ENCODE measurements at regions not wholly inside any gene's neighbourhood (a gene's known extent, or its start where the extent isn't known, plus 50 kb on each side); places are given as distances from the start of the nearest gene placed in this dataset.

DNA sequence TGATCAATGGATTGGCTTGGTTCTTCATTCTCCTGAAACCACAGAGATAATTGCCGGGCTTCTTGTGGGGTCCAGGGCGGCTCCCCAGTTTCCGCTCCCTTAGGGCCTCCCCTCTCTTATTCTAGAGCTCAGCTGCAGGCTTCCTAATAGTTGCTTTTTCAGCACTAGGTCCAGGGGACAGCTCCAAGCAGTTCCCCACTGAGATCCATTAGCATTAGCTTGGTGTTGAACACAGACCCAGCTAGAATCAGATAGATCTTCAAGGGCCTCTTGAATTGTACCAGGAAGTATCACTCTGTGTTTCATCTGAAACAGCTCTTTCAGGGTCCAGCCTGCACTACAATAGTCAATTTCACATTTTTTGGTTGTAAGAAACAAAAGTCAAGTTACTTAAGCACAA is 238.7 kb downstream of the SEC23IP start:
- POLR2A ChIA-PET (ENCODE audit: low non-redundant PET), result no interaction called here
- Histone ChIP-seq H3K27me3 (replicated peaks; ENCODE audit: insufficient read depth, low read depth, low read length, poor library complexity) (peaks cover 33% of the 10 kb centered on the region), H3K4me1 (ENCODE audit: insufficient read depth, low read length, poor library complexity, severe bottlenecking) (no peaks in the 10 kb centered on the region), H3K4me3 (ENCODE audit: low read depth, low read length, poor library complexity, severe bottlenecking) (no peak overlapping the region), H3K27ac (ENCODE audit: low read depth, low read length, poor library complexity, severe bottlenecking) (no peak overlapping the region), H3K9me3 (ENCODE audit: low read depth, low read length, poor library complexity, severe bottlenecking) (no peaks in the 10 kb centered on the region), H3K36me3 (ENCODE audit: insufficient read depth, low read length, poor library complexity, severe bottlenecking) (no peaks in the 10 kb centered on the region)
- intact Hi-C loops (cut with micrococcal nuclease; ENCODE audit: unreplicated experiment), result no loop called here
- no peak for TF ChIP-seq EZH2 (IDR thresholded peaks at IDR 0.05; ENCODE audit: borderline replicate concordance, low read depth, low read length, poor library complexity, severe bottlenecking)
- TF ChIP-seq, protein P1, sequence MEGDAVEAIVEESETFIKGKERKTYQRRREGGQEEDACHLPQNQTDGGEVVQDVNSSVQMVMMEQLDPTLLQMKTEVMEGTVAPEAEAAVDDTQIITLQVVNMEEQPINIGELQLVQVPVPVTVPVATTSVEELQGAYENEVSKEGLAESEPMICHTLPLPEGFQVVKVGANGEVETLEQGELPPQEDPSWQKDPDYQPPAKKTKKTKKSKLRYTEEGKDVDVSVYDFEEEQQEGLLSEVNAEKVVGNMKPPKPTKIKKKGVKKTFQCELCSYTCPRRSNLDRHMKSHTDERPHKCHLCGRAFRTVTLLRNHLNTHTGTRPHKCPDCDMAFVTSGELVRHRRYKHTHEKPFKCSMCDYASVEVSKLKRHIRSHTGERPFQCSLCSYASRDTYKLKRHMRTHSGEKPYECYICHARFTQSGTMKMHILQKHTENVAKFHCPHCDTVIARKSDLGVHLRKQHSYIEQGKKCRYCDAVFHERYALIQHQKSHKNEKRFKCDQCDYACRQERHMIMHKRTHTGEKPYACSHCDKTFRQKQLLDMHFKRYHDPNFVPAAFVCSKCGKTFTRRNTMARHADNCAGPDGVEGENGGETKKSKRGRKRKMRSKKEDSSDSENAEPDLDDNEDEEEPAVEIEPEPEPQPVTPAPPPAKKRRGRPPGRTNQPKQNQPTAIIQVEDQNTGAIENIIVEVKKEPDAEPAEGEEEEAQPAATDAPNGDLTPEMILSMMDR (conservative IDR thresholded peaks at IDR 0.05; ENCODE audit: low read depth, low read length), result no peak
- DNase-seq (ENCODE audit: low spot score), result peak; percentile 44
- CTCF ChIA-PET, result no interaction called here
- BruUV-seq (replicated peaks), result no TSS peak

DNA sequence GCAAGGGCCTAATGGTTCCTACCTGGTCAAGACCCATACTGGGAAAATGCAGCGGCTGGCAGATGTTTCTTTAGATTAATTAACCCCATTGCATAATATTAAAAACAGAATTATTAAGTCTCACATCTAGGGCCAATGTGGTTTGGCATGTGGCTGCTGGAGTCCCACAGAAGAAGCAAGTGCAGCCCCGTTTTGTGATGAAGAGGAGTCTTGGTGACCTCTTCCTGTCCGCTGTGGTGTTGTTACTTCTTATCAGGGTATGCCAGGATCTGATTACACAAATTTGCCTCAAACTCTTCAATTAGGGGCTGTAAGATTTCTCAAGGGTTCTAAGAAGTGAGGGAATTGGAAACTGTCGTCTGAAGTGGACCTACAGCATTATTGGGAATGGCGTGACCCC is 240.3 kb downstream of the SEC23IP start:
- intact Hi-C loops (cut with micrococcal nuclease; ENCODE audit: unreplicated experiment), result no loop called here
- no peaks in the 10 kb centered on the region for H3K36me3 ChIP-seq (ENCODE audit: insufficient read depth, low read length, poor library complexity, severe bottlenecking)
- no TSS peak for BruUV-seq (replicated peaks)
- H3K27me3 ChIP-seq (replicated peaks; ENCODE audit: insufficient read depth, low read depth, low read length, poor library complexity), result peaks cover 42% of the 10 kb centered on the region
- DNase-seq (ENCODE audit: low spot score), result no peak
- no peaks in the 10 kb centered on the region for H3K9me3 ChIP-seq (ENCODE audit: low read depth, low read length, poor library complexity, severe bottlenecking)
- TF ChIP-seq, protein P1 (conservative IDR thresholded peaks at IDR 0.05; ENCODE audit: low read depth, low read length), result no peak
- no peak for TF ChIP-seq EZH2 (IDR thresholded peaks at IDR 0.05; ENCODE audit: borderline replicate concordance, low read depth, low read length, poor library complexity, severe bottlenecking)
- no peak overlapping the region for H3K27ac ChIP-seq (ENCODE audit: low read depth, low read length, poor library complexity, severe bottlenecking)
- H3K4me1 ChIP-seq (ENCODE audit: insufficient read depth, low read length, poor library complexity, severe bottlenecking), result no peaks in the 10 kb centered on the region
- H3K4me3 ChIP-seq (ENCODE audit: low read depth, low read length, poor library complexity, severe bottlenecking), result no peak overlapping the region
- ChIA-PET POLR2A (ENCODE audit: low non-redundant PET) (no interaction called here), CTCF (no interaction called here)

DNA sequence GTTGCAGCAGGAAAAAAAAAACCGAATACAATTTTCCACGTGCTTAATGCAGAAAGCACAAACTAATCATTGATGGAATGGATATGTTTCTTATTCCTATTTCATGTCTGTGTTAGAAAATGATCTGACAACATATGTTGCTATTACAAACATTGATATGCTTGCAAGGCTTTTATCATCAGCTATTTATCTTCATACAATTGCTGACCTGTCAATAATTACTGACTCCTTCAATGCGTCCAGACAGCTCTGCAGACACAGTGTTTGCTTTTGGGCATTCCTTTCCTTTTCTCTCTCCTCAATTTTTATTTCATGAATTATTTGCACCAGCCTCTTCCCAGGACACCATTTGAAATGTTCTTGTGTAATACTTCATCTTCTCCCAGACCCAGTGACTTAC is 246.2 kb downstream of the SEC23IP start:
- H3K27me3 ChIP-seq (replicated peaks; ENCODE audit: insufficient read depth, low read depth, low read length, poor library complexity), result peaks cover 63% of the 10 kb centered on the region
- no peak overlapping the region for H3K4me3 ChIP-seq (ENCODE audit: low read depth, low read length, poor library complexity, severe bottlenecking)
- CTCF ChIA-PET, result no interaction called here
- no TSS peak for BruUV-seq (replicated peaks)
- intact Hi-C loops (cut with micrococcal nuclease; ENCODE audit: unreplicated experiment), result no loop called here
- no peaks in the 10 kb centered on the region for H3K9me3 ChIP-seq (ENCODE audit: low read depth, low read length, poor library complexity, severe bottlenecking)
- no peaks in the 10 kb centered on the region for H3K36me3 ChIP-seq (ENCODE audit: insufficient read depth, low read length, poor library complexity, severe bottlenecking)
- POLR2A ChIA-PET (ENCODE audit: low non-redundant PET), result no interaction called here
- H3K4me1 ChIP-seq (ENCODE audit: insufficient read depth, low read length, poor library complexity, severe bottlenecking), result no peaks in the 10 kb centered on the region
- no peak for TF ChIP-seq EZH2 (IDR thresholded peaks at IDR 0.05; ENCODE audit: borderline replicate concordance, low read depth, low read length, poor library complexity, severe bottlenecking)
- TF ChIP-seq, protein P1 (conservative IDR thresholded peaks at IDR 0.05; ENCODE audit: low read depth, low read length), result no peak
- no peak overlapping the region for H3K27ac ChIP-seq (ENCODE audit: low read depth, low read length, poor library complexity, severe bottlenecking)
- no peak for DNase-seq (ENCODE audit: low spot score)
